Limb (tissue), 2 donors: ENCODE measurements at regions not wholly inside any gene's neighbourhood (a gene's known extent, or its start where the extent isn't known, plus 50 kb on each side); places are given as distances from the start of the nearest gene placed in this dataset.
A peak's percentile ranks its signal among the peaks of the same experiment; 100 is the strongest.

Source experiments
- DNase-seq, 2 donors: peaks; one replicate each; pipeline ENCODE4 v3.0.0-alpha.2; 2016; ENCODE audit errors: extremely low spot score in 2 of 2

DNA sequence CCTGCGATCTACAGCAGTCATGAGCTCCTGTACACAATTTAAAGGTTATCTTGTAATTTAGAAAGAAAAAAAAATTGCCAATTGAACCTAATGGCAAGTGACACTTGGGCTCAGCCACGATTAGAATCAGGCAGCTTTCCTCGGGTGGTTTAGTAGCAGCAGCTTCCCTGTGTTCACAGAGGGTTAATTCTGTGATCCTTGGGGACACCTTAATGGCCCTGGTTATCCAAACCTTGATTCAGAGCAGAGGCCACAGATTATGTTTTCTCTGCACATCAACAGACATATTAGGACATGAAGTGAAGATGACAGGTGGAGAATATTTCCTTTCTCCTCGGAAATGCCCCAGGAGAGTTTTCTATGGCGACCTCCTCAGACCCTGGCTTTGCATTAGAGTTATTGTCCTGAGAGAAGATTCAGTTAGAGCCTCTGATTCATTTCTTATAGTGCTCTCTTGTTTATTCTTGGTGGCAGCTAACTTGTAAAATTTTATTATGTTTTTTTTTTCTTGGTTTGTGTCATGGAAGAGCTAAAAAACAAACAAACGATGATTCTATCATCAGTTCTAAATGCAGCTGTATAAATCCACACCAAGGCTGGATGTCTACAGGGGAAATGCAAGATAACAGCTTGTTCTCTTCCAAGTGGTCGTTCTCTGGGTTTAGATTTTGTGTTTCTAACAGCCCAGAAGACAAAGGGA is 351.2 kb upstream of the DYNLRB2 start:
- DNase-seq: no peak

DNA sequence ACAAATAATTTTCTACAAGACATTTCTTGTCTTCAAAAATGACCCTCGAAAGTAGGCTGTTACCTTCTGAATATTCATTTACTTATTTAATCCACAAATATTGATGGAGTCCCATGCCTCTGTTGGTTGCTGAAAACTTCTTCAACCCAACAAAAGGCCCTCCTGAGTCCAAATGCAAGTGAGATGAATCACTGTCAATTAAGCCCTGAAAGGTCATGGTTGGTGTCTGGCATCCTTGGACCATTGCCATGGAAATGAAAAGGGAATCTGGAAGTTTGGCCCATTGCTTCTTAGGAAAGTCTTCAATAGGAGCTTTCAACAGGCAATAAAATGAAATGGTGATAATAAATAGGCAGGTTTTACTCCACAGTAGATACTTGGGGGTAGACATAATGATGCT is 364.7 kb upstream of the DYNLRB2 start:
- DNase-seq: no peak

DNA sequence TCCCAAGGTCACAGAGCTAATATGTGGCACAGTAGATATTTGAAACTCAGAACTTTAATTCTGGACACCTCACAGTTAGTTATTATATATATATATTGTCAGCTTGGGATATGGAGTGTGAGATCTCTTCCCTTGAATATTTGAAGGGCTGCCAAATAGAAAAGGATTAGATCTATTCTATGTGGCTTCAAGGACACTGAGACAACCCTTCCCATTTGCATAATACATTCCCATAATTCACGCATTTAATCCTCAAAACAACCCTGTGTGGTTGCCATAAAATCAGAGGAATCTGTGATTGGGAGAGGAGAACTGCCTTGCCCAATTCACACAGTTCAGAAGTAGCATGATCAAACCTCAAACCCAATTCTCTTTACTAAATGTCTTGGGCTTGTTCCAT is 365.8 kb upstream of the DYNLRB2 start:
- DNase-seq: no peak

DNA sequence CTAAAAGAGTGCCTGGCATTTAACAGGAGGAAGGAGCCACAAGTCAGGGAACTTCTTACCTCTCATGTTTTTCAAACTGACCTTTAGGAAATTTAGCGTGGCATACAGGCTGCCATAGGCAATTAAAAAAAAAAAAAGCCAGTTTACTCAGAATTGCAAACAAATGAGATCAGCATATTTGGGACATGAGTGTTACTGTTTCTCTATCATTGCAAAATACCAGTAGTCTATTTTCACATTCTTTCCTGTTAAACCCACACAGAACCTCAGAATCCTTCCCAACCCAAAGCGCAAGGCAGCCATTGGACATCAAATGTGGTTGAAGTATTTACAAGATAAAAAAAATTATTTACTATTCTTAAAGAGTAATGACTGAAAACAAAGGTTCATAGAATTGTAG is 366.4 kb upstream of the DYNLRB2 start:
- DNase-seq: no peak

DNA sequence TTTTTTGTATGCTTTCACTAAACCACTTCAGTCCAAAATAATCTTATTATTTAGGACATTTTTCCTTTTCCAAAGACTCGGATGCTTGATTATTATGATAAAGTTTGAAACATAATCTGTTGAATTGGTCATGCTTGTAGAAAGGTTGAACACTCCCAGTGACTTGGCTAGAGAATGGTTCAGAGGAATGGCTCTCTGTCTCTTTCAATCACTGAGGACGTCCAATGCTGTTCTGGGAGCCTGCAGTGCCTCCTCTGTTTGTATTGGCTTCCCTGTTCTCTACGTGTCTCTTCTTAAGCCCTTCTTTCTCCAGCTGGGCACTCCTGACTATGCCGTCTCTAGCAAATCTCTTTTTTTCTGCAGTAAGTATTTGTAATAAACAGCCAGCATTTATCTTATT is 369.0 kb upstream of the DYNLRB2 start:
- no peak for DNase-seq

DNA sequence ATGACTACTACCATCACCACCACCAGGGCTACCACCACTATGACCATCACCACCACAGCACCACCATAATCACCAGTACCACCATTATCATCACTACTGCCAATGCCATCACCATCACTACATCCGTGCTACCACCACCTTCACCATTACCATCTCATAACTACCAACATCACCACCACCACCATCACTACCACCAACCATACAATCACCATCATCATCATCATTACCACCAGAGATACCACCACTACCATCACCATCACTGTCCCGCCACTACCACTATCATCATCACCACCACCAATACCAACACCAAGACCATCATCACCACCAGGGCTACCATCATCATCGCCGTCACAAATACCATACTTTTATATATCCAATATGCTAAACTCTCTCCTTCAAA is 369.6 kb upstream of the DYNLRB2 start:
- no peak for DNase-seq

DNA sequence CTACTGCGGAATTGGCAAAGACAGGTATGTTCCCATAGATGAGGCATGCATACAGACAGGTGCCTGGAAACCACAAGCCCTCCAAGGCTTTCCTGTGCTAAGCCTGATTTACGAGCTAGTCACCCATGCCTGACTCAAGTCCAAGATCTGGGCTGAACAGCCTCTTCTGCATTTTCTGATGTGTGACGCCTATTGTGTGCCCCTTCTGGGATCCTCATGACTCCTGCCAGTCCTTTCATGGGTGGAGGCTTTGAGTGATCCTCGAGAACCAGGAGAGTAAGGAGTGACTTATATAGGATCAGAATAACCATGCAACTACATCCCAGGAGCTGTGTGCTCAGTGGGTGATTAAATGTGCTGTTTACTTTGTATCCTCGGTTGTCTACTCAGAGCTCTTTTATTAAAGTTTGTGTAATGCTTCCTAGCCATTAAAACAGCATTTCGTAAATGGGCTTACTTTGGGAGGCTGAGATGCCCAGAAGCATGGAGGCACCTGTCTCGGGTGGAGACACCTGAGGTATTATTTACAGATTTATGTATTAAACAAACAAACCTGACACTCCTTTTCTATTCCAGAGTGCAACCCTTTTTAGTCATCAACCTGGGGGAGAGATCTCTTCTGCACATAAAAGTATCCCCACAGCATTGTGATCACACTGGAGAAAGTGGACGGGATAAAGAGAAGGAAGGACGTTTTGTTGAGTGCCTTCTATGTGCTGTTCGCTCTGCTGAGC is 373.0 kb upstream of the DYNLRB2 start:
- no peak for DNase-seq

DNA sequence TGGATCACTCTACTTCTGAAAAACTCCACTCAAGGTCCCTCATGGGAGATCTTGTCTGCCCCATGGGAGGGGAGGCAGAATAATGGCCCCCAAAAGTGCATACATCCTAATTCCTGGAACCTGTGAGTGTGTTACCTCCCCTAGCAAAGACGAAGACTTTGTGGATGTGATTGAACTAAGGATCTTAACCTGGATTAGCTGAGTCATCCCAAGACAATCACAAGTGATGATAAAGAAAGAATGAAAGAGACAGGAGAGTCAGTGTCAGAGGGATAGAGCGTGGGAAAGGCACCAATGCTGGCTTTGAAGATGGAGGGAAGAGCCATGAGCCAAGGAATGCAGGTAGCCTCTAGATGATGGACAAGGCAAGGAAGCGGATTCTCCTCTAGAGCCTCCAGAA is 374.7 kb upstream of the DYNLRB2 start:
- DNase-seq: no peak

DNA sequence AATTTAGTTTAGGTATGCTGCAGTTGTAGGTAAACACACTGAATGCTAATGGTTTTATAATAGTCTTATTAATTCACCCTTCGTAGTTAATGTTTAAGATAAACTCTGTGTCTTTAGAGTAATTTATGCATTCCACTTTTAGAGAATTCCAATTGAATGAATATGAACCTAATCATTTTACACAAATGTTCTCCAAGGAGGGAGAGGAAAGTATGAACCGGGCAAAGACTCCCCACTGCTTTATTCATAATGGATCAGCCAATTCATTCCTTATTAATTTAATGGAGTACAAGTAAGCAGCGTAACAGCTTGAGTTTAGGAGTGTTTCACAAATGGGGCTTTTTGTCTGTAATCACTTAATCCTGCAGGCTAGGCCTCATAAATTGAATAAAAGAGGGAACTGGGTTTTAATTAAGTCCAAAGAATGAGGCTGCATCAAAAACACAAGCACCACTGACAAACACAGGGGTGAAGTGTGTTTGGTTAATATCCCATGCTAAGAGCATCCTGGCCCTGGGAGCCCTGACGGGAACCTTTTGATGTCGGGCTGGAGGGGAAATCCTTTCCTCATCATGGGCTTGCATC is 375.7 kb upstream of the DYNLRB2 start:
- no peak for DNase-seq

DNA sequence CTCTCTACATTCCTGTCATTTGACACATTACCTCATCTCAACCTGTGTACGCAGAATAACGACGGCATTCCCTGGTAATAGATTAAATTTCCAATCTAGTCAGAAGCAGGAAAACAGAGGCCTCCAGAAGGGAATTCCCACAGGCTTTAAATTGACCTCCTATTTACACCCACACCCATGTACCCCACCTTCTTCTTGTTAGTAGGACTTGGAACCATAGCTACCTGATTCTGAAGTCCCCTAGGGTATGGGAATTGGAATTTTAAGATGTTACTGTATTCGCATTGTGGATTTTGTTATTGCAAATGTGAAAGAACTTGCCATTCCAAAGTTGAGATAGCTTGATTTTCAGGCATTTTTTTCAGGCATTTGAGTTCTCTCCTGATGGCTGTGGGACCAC is 377.5 kb upstream of the DYNLRB2 start:
- DNase-seq: no peak

DNA sequence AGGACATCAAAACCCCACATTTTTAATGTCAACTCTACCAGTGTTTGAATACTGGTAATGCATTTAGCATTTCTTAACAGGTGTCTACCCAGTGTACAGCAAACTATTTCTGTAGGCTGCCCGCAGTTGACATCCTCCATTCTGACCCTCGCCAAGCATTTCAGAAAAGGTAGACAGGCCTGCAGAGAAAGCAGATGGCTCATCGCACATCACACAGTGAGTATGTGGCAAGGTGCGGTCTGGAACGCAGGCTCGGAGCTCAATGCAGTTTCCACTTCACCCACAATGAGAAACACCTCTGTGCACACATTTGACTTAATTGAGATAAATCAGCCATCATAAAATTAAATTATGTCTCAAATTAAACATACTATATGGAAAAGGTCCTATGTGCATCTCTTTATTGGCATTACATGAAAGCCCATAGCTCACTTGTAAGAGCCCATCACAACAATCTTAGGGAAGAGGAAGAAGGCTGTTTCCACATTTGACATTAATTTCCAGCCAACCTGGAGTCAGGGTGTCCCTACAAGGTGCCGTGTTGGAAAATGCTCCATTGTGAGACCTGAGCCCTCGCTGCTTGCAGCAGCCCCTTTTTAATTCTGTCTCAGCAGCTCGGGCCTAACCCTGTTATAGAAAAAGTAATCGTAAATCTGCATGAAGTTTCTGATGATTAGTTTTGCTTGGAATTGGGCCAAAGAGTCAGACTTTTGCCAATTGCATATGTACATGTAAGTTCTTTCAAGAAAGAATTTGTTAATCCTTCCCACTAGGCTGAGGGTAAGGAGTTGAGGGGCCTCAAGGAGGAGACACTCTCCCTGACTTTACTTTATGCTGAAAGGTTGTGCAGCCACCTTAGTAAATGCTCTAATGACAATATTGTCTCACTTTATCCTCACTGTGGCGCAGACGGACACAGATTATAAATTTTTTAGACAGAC is 378.7 kb upstream of the DYNLRB2 start:
- no peak for DNase-seq

DNA sequence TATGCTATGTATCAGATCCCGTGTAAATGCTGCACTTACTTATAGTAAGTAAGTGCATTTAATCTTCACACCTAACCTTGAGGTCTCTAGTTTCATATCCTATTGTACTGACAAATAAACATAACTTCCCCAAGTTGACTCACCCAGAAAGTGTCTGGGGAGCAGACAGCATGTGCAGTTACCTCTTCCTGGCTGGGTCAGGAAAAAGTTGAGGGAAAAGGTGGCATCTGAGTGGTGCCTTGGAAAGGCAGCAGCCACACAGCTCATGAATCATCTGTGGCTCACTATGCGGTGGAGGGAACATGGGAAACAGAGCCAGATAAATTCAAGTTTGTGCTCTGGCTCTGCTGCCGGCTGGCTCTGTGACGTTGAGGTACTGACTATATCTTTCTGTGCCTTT is 382.0 kb upstream of the DYNLRB2 start:
- no peak for DNase-seq

DNA sequence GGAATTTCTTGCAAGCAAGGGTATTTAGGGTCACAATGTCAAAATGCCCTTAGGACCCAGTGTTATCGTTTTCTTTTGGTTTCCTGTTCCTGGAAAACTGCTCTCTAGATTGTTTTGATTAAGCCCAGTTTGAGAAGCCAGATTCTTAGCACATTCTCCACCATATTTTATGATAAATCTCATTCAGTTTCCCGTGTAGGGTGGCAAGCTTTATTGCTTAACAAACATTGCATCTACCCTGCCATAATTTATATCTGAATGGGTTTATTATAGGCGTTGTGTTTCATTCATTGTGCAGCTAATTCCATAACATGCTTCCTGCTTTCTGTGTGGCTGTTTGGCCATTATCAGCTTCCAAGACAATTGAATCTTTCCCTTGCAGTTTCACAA is 389.1 kb upstream of the DYNLRB2 start:
- DNase-seq: no peak

DNA sequence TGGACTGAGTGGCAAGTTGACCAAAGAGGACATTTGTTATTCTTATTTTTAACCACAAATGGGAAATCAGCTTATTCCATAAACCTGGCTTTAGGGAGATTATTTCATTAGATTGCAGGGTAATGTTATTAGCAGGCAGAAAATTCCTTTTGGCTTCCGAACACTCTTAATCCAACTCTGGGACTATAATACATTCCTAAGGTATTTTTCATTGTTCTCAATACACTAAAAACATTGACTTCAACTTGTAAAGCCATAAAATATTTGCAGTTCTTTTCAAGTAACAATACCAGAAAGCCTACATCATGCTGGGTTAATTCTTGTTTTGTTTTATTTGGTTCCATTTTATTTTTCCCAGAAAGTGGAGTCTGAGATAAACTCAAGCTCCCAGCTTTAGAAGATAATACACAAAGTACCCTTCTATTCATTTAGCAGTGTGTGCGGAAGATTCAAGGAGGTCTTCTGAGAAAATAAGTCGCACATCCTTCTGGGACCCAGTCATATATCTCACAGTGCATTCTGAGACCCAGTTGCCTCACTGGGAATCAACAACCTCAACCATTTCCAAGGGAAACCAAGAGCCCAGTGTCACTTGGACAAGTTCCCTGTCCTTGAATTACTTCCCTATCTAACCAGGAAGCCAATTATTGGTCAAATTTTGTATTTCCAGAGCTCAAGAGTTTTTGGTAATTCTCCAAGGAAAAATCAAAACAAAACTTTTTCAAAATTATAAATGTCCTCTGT is 389.6 kb upstream of the DYNLRB2 start:
- DNase-seq: no peak

DNA sequence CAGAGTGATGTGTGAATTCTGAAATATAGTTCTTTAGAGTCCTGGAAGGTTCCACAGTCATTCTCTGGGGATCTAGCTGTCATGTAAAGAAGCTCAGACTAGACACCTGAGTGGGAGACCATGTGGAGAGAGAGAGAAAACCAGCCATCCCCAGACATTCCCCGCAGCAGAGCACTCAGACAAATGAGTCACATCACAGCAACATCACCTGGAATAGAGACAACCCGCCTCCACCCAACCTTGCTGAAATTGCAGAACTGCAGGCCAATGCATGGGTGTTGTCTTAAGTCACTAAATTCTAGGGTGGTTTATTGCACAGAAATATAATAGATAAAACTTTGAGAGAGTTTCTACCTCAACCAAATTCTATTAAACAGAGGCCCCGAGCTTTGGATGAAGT is 392.0 kb upstream of the DYNLRB2 start:
- no peak for DNase-seq

DNA sequence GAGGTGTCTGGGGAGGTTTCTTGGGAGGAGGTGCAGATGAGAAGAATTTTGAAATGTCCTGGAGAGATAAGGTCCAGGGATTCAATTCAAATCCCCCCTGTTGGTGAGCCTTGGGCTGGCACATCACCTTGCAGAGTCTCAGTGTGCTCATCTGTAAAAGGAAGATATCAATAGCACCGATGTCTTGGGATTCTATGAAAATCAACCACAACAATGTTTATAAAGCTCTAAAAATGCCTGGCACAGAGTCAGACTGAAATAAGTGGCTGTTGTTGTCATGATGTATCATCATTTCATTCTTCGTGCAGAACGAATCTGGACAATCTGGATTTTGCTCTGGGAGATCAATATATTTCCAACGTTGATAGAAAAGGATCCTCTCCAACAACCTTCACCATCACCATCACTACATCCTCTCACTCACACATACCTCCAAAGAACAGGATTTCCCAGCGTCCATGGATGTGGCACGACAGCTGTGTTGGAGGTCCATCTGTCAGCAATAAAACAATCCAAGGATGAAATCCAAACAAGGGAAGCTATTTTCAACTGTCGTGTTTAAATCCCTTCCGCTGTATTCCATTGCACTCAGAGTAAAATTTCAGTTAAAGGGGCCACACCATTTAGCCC is 393.7 kb upstream of the DYNLRB2 start:
- peak in 1 of 2 donors; percentile 32 for DNase-seq

DNA sequence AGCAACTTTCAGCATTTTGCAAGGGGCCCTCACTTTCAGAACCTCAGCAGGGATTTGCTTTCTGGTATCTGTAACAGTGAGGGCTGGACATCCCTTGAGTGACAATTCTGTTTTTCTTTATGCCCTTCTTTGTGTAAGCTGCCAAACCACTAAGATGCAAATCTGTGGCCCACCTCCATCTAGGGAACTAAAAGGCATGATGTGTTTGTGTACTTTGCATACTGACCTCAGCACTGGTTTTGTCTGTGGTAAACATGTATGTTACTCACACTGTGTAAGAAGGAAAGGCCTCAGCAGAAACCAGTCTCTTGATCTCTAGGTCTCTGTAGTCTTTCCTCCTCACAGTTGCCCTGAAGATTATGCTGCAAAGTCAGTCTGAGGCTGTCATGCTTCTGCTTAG is 396.6 kb upstream of the DYNLRB2 start:
- DNase-seq: no peak

DNA sequence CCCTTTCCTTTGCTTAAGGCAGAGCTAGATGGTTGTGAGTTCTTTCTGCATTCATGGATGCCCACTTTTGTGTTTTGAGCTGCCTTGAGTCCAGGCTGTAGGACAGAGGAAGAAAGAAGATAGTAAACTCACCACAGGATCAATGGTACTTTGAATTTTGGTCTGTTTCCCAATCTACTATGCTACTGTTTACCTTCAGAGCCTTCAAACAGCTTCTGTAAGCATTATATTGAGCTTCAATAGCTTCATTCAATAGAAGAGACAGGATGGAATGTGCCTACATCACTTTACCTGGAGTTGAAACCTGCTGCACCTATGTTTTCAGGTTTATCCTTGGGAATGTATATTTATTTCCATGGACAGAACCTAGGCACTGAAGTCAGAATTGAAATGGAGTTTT is 397.9 kb upstream of the DYNLRB2 start:
- no peak for DNase-seq

DNA sequence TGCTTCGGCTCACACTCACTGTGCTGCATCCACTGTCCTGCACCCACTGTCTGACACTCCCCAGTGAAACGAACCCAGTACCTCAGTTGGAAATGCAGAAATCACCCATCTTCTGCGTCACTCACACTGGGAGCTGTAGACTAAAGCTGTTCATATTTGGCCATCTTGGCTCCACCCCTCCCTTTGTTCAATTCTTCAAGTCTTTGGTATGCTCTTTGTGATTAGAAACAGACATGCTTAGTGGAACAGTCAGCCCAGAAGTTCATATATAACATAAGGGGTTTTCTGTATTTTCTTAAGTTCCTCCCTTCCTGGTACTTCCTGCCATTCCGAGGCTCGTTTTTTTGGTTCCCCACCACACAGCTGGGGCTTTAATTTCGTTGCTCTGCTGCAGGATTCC is 398.5 kb upstream of the DYNLRB2 start:
- DNase-seq: no peak

DNA sequence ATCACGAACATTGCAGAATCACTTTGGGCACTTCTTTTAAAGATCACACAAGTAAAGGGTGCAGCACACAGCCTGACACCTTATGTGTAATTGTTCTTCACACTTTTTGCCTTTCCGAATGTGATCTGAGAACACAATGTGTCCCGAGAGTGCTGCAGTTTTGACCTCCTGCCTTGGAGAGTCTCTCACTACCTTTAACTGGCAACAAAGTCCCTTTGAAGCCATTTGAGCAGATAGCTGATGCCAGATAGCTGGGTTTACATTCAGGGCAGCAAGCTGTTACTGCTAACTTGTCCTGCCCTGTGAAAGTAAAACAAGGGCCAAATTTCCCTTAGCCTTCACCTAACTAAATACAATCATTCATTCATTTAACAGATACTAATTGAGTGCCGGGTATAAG is 411.0 kb upstream of the DYNLRB2 start:
- no peak for DNase-seq

DNA sequence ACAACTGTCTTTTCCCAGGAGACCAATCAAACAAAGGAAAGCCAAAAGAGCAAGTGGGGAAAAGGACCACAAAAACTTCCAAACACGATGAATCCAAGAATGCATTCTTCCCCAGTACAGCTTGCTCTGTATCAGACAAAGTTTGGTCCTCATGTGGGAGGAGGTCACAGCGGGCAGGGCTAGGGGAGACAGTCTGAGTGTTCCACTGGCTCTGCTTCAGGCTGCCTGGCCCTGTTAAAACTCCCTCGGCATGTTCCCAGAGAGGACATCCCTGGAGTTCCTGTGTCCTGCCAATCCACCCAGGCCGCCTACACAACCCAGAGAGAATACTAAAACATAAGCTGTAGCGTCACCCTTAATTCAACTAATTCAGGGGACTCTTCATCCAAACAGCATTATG is 415.1 kb upstream of the DYNLRB2 start:
- no peak for DNase-seq
